Hepatocyte (in vitro differentiated cells): ENCODE measurements at regions not wholly inside any gene's neighbourhood (a gene's known extent, or its start where the extent isn't known, plus 50 kb on each side); places are given as distances from the start of the nearest gene placed in this dataset.

Source experiments
- DNase-seq: peaks from one replicate; pipeline ENCODE4 v3.0.0-alpha.2; 2016; ENCODE audit warnings: low spot score
- H2AFZ ChIP-seq: fragments of 200-600 bp; sonication (generic); 2 replicates; pipeline ENCODE4 v1.6.0; 2016; ENCODE audit warnings: antibody characterized with exemption, mild to moderate bottlenecking
- H3K27ac ChIP-seq: fragments of 200-600 bp; sonication (generic); 2 replicates; pipeline ENCODE4 v1.5.1; 2016; ENCODE audit warnings: mild to moderate bottlenecking
- H3K27me3 ChIP-seq: fragments of 200-600 bp; sonication (generic); 2 replicates; pipeline ENCODE4 v1.6.1; 2016
- H3K36me3 ChIP-seq: fragments of 200-600 bp; sonication (generic); replicated peaks from 2 replicates; pipeline ENCODE4 v1.5.1; 2016; ENCODE audit warnings: low read depth; ENCODE audit not compliant: insufficient read depth
- H3K4me1 ChIP-seq: fragments of 200-600 bp; sonication (generic); 2 replicates; pipeline ENCODE4 v1.5.1; 2016; ENCODE audit warnings: mild to moderate bottlenecking, moderate library complexity; ENCODE audit not compliant: insufficient read depth
- H3K4me2 ChIP-seq: fragments of 200-600 bp; sonication (generic); 2 replicates; pipeline ENCODE4 v1.6.0; 2016
- H3K4me3 ChIP-seq: fragments of 200-600 bp; sonication (generic); 2 replicates; pipeline ENCODE4 v1.5.1; 2016; ENCODE audit warnings: mild to moderate bottlenecking
- H3K79me2 ChIP-seq: fragments of 200-600 bp; sonication (generic); 2 replicates; pipeline ENCODE4 v1.6.0; 2017; ENCODE audit warnings: mild to moderate bottlenecking
- H3K9me2 ChIP-seq: fragments of 200-600 bp; sonication (generic); replicated peaks from 2 replicates; pipeline ENCODE4 v1.6.0; 2017; ENCODE audit warnings: mild to moderate bottlenecking; ENCODE audit not compliant: insufficient read depth
- H3K9me3 ChIP-seq: fragments of 200-600 bp; sonication (generic); 2 replicates; pipeline ENCODE4 v1.5.1; 2016; ENCODE audit warnings: low read depth, mild to moderate bottlenecking
- H4K20me1 ChIP-seq: fragments of 200-600 bp; sonication (generic); 2 replicates; pipeline ENCODE4 v1.6.0; 2016; ENCODE audit warnings: mild to moderate bottlenecking; ENCODE audit not compliant: insufficient read depth, poor library complexity, severe bottlenecking
- EZH2 ChIP-seq: fragments of 200-600 bp; sonication (generic); IDR thresholded peaks from 2 replicates; pipeline ENCODE4 v1.6.1; 2016; ENCODE audit warnings: antibody characterized with exemption, mild to moderate bottlenecking, borderline replicate concordance
- EZH2phosphoT487 ChIP-seq: fragments of 200-600 bp; sonication (generic); IDR thresholded peaks from one replicate; pipeline ENCODE4 v1.6.1; 2018; ENCODE audit warnings: antibody characterized with exemption, mild to moderate bottlenecking, low read depth, moderate library complexity; ENCODE audit not compliant: unreplicated experiment, severe bottlenecking
- WGBS: methylation state at CpG from one replicate; pipeline ENCODE4 v1.1.6; 2016; ENCODE audit warnings: low lambda C conversion rate; ENCODE audit errors: missing lambda C conversion rate; 5-methylcytosine and 5-hydroxymethylcytosine counted together
- TF ChIP-seq, protein P1 (sequence below): fragments of 200-600 bp; sonication (generic); IDR thresholded peaks from 2 replicates; pipeline ENCODE4 v1.5.1; 2016; ENCODE audit warnings: antibody characterized with exemption, mild to moderate bottlenecking; ENCODE audit not compliant: poor library complexity

DNA sequence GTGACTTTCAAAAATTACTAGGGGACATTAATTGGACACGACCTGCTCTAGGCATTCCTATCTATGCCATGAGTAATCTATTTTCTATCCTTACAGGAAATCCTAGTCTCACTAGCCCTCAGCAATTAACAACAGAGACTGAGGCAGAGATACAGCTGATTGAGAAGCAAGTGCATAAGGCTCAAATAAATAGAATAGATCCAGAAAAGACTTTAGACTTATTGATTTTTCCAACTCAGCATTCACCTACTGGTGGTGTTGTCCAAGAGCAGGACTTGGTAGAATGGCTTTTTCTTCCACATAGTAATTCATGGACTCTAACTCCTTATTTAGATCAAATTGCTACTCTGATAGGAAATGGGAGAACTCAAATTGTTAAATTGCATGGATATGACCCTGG is 148.0 kb downstream of the ZNF33B start:
- no peaks in the 10 kb centered on the region for H3K27me3 ChIP-seq
- H4K20me1 ChIP-seq, result no peaks in the 10 kb centered on the region
- H3K36me3 ChIP-seq, result no peaks in the 10 kb centered on the region
- 16% methylated on average over 1 of the region's 1 CpG for WGBS
- no peak overlapping the region for H3K4me2 ChIP-seq
- DNase-seq, result no peak
- H3K4me3 ChIP-seq, result no peak overlapping the region
- no peak overlapping the region for H3K27ac ChIP-seq
- no peaks in the 10 kb centered on the region for H3K9me2 ChIP-seq
- H2AFZ ChIP-seq, result no peak overlapping the region
- no peaks in the 10 kb centered on the region for H3K4me1 ChIP-seq
- TF ChIP-seq, protein P1, sequence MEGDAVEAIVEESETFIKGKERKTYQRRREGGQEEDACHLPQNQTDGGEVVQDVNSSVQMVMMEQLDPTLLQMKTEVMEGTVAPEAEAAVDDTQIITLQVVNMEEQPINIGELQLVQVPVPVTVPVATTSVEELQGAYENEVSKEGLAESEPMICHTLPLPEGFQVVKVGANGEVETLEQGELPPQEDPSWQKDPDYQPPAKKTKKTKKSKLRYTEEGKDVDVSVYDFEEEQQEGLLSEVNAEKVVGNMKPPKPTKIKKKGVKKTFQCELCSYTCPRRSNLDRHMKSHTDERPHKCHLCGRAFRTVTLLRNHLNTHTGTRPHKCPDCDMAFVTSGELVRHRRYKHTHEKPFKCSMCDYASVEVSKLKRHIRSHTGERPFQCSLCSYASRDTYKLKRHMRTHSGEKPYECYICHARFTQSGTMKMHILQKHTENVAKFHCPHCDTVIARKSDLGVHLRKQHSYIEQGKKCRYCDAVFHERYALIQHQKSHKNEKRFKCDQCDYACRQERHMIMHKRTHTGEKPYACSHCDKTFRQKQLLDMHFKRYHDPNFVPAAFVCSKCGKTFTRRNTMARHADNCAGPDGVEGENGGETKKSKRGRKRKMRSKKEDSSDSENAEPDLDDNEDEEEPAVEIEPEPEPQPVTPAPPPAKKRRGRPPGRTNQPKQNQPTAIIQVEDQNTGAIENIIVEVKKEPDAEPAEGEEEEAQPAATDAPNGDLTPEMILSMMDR, result no peak
- TF ChIP-seq EZH2phosphoT487 (no peak), EZH2 (no peak)
- H3K79me2 ChIP-seq, result no peaks in the 10 kb centered on the region
- H3K9me3 ChIP-seq, result no peaks in the 10 kb centered on the region

GRCh38 chr10:42488416-42488815 is 150.0 kb downstream of the ZNF33B start:
- Histone ChIP-seq H3K36me3 (no peaks in the 10 kb centered on the region), H3K9me2 (no peaks in the 10 kb centered on the region), H3K27me3 (no peaks in the 10 kb centered on the region), H3K9me3 (no peaks in the 10 kb centered on the region), H3K27ac (no peak overlapping the region), H3K4me2 (no peak overlapping the region), H3K4me3 (no peak overlapping the region), H3K79me2 (no peaks in the 10 kb centered on the region), H2AFZ (no peak overlapping the region), H4K20me1 (no peaks in the 10 kb centered on the region), H3K4me1 (no peaks in the 10 kb centered on the region)
- WGBS, result 74% methylated on average over 5 of the region's 5 CpGs
- DNase-seq, result no peak
- TF ChIP-seq EZH2 (no peak), EZH2phosphoT487 (no peak)
- TF ChIP-seq, protein P1, result no peak

GRCh38 chr10:42482411-42482810 is 156.0 kb downstream of the ZNF33B start:
- H4K20me1 ChIP-seq, result no peaks in the 10 kb centered on the region
- no peaks in the 10 kb centered on the region for H3K27me3 ChIP-seq
- TF ChIP-seq EZH2 (no peak), EZH2phosphoT487 (no peak)
- TF ChIP-seq, protein P1, result no peak
- no peak overlapping the region for H3K4me3 ChIP-seq
- WGBS, result 93% methylated on average over 1 of the region's 1 CpG
- H2AFZ ChIP-seq, result no peak overlapping the region
- H3K9me2 ChIP-seq, result no peaks in the 10 kb centered on the region
- H3K4me2 ChIP-seq, result no peak overlapping the region
- H3K9me3 ChIP-seq, result no peaks in the 10 kb centered on the region
- DNase-seq, result no peak
- no peaks in the 10 kb centered on the region for H3K36me3 ChIP-seq
- H3K79me2 ChIP-seq, result no peaks in the 10 kb centered on the region
- H3K4me1 ChIP-seq, result no peaks in the 10 kb centered on the region
- H3K27ac ChIP-seq, result no peak overlapping the region

GRCh38 chr10:42479057-42479456 is 159.3 kb downstream of the ZNF33B start:
- Histone ChIP-seq H4K20me1 (no peaks in the 10 kb centered on the region), H3K4me3 (no peak overlapping the region), H3K4me2 (no peak overlapping the region), H3K9me2 (no peaks in the 10 kb centered on the region), H3K4me1 (no peaks in the 10 kb centered on the region), H3K27me3 (no peaks in the 10 kb centered on the region), H3K9me3 (no peaks in the 10 kb centered on the region), H3K79me2 (no peaks in the 10 kb centered on the region), H2AFZ (no peak overlapping the region), H3K27ac (no peak overlapping the region), H3K36me3 (no peaks in the 10 kb centered on the region)
- 90% methylated on average over 1 of the region's 1 CpG for WGBS
- TF ChIP-seq EZH2, result no peak
- TF ChIP-seq, protein P1, result no peak
- TF ChIP-seq EZH2phosphoT487, result no peak
- no peak for DNase-seq
